Femur (tissue), 1 donor: ENCODE measurements at regions not wholly inside any gene's neighbourhood (a gene's known extent, or its start where the extent isn't known, plus 50 kb on each side); places are given as distances from the start of the nearest gene placed in this dataset.
"Not testable (repeated sequence)": the region's sequence is repeated elsewhere in the genome, so short reads cannot be mapped to it uniquely, and the experiment has no call there.

ENCODE experiments used
- DNase-seq: peaks from one replicate; pipeline ENCODE4 v3.0.0-alpha.2; 2017

- DNase-seq: not testable (repeated sequence)
Observed at GRCh38 chr2:89876878-89877277, 1185.4 kb downstream of the RPIA start.

DNA sequence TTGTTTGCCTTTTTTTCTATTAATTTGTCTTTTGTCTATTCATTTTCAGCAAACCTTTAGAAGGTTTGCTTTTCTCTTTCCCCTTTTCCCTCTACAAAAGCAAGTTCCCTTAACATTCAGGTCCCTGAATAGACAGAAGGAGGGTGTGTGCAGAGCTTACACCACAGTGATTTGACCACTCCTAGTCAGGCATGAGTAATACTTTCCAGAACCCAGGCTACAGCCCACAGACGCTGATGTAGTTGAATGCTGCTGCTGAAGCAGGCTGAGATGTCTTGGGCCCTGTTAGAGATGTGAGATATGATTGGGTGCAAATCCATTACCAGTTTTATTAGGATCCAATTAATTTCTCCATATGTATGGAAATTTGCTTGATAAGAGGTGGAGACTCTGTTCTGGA, 1191.4 kb downstream of the RPIA start:
- DNase-seq: not testable (repeated sequence)

DNA sequence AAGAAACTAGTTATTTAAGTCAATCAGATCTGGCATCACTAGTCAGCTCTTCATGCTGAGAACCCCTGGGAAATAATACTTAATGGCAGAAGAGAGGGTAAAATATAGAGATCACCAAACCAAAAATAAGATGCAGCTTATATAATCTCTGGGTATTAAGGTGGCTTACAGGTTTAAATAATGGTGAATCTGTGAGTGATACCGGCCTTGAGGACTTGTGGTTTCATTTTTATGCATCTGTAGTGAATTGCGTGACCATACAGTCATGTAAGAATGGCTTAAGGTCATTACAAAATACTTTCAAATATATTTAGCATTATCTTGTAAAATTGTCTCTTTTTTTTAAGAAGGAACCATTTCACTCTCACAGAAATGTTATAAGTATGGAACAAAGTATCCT, 1192.2 kb downstream of the RPIA start:
- DNase-seq: not testable (repeated sequence)

DNA sequence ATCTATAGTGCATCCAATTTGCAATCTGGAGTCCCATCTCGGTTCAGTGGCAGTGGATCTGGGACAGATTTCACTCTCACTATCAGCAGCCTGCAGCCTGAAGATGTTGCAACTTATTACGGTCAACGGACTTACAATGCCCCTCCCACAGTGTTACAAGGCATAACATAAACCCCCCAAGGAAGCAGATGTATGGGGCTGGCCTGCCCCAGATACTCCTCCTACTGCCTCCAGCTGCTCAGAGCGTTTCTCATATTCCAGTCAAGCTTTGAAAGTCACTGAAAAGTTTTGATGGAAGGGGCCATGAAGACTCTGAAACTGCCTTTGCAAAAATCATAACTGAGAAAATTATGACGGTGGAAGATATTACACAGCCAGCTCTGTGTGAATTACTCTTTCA, 1193.6 kb downstream of the RPIA start:
- DNase-seq: not testable (repeated sequence)

- DNase-seq: not testable (repeated sequence)
Observed at GRCh38 chr2:89888693-89889092, 1197.2 kb downstream of the RPIA start.

GRCh38 chr2:89890185-89890773, 1198.8 kb downstream of the RPIA start:
- not testable (repeated sequence) for DNase-seq

GRCh38 chr2:89894988-89895387, 1203.5 kb downstream of the RPIA start:
- DNase-seq: not testable (repeated sequence)

DNA sequence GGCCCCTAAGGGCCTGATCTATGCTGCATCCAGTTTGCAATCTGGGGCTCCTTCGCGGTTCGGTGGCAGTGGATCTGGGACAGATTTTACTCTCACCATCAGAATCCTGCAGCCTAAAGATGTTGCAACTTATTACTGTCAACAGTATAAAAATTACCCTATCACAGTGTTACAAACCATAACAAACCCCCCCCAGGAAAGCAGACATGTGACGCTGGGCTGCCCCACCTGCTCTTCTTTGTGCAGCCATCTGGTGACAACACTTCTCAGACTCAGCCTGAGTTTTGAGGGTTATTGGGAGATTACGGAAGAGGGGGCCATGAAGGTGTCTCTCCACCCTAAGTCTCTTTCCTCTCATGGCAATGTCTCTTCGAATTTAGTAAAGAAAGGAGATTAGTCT, 1204.2 kb downstream of the RPIA start:
- not testable (repeated sequence) for DNase-seq

GRCh38 chr2:89927018-89927417, 1235.5 kb downstream of the RPIA start:
- DNase-seq: not testable (repeated sequence)

GRCh38 chr2:89935436-89935835, 1244.0 kb downstream of the RPIA start:
- DNase-seq: not testable (repeated sequence)

- not testable (repeated sequence) for DNase-seq
Observed at GRCh38 chr2:89936011-89936410, 1244.5 kb downstream of the RPIA start.

- not testable (repeated sequence) for DNase-seq
Observed at GRCh38 chr2:89936559-89936958, 1245.1 kb downstream of the RPIA start.

- DNase-seq: not testable (repeated sequence)
Observed at GRCh38 chr2:89938756-89939155, 1247.3 kb downstream of the RPIA start.

GRCh38 chr2:89944267-89944666, 1252.8 kb downstream of the RPIA start:
- not testable (repeated sequence) for DNase-seq

GRCh38 chr2:89945004-89945616, 1253.6 kb downstream of the RPIA start:
- DNase-seq: not testable (repeated sequence)

GRCh38 chr2:89947208-89947815, 1255.8 kb downstream of the RPIA start:
- DNase-seq: not testable (repeated sequence)

GRCh38 chr2:89948102-89948501, 1256.6 kb downstream of the RPIA start:
- not testable (repeated sequence) for DNase-seq

GRCh38 chr2:89950807-89951206, 1259.3 kb downstream of the RPIA start:
- not testable (repeated sequence) for DNase-seq

GRCh38 chr2:89957236-89957635, 1265.8 kb downstream of the RPIA start:
- DNase-seq: not testable (repeated sequence)

DNA sequence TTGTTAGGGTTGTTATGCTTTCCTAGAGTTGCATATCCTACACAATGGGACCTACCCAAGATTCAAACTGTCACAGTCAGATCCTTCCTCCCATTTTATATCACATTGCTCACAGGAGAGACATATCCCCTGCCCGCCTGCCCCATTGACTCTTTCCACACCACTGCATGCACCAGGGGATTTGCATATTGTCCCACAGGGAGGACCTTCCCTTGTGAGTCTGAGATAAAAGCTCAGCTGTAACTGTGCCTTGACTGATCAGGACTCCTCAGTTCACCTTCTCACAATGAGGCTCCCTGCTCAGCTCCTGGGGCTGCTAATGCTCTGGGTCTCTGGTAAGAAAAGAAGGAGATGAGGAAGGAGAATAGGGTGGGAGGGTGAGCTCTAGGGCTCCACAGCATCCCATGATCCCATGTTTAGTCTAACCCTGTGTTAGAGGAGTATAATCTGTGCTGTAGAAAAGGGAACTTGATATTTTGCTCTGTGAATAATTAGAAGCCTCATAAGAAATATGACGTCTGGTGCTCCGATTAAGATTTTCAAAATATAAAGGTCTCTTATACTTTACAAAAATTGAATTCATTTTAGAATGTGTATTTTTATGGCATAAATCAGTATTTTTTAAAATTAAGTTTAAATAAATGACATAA, 1268.4 kb downstream of the RPIA start:
- not testable (repeated sequence) for DNase-seq

GRCh38 chr2:89960570-89960969, 1269.1 kb downstream of the RPIA start:
- not testable (repeated sequence) for DNase-seq

GRCh38 chr2:89968567-89968966, 1277.1 kb downstream of the RPIA start:
- not testable (repeated sequence) for DNase-seq

- not testable (repeated sequence) for DNase-seq
Observed at GRCh38 chr2:89969190-89969589, 1277.7 kb downstream of the RPIA start.

- DNase-seq: not testable (repeated sequence)
Observed at GRCh38 chr2:89973849-89974248, 1282.4 kb downstream of the RPIA start.
